ENCODE measurements at regions not wholly inside any gene's neighbourhood (a gene's known extent, or its start where the extent isn't known, plus 50 kb on each side); places are given as distances from the start of the nearest gene placed in this dataset.
"Not testable (repeated sequence)": the region's sequence is repeated elsewhere in the genome, so short reads cannot be mapped to it uniquely, and the experiment has no call there.

GRCh38 chr4:167826281-167826680 is 266.1 kb upstream of the ANXA10 start:
- no peak for DNase-seq (ENCODE audit: low read depth, low spot score)

DNA sequence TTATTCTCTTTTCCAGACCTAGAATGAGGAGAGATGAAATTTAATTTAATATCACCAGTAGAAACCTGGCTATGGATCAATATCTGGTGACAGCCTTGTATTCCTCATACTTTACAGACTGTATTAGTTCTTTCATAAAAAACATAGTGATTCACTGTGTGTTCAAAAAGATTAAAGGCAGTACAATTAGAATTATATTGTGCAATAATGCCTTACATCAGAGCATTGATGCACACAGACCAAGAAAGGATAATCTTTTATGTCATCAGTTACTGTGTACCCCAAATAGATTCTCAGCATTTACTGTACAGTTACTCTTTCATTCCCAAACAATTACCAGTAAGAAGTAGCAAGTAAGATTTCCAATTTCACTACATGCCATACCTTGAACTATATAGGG is 260.5 kb upstream of the ANXA10 start:
- DNase-seq (ENCODE audit: low read depth, low spot score) = no peak

GRCh38 chr4:167838686-167839085 is 253.7 kb upstream of the ANXA10 start:
- DNase-seq (ENCODE audit: low read depth, low spot score) = no peak

DNA sequence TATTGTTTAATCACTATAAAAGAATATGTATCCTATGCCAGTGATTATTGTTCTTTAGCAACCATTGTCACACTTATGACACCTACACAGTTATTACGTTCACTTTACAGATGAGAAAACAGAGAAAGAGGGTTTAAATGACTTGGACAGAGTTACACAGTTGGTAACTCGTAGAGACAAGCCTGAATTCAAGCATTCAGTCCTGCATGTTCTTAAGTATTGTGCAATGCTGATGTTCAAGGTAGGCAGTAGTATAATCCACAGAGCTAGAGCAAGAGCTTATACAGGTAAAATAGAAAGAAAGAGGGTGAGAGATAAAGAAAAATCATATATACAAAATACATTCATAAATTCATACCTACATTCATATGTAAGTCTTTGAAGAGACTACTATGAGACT is 249.8 kb upstream of the ANXA10 start:
- DNase-seq (ENCODE audit: low read depth, low spot score) = no peak

DNA sequence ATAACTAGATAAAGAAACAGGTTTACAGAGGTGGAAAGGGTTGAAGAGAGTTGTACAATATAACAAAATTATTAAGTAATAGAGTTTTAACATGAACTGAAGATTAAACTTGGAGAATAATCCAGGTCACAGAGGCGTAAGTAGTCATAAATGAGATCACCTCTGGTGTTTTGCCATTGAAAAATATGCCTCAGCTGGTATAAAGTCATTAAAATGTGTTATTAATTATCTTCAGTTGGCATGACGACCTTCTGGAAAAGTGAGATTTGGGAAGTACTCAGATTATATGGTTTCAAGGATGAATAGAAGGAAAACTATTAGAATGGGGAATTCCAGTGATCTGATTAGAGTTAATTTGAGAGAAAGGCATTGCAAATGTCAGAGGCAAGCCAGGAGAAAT is 237.5 kb upstream of the ANXA10 start:
- no peak for DNase-seq (ENCODE audit: low read depth, low spot score)

- DNase-seq (ENCODE audit: low read depth, low spot score) = not testable (repeated sequence)
Measured at GRCh38 chr4:167858127-167858526, 234.2 kb upstream of the ANXA10 start.

GRCh38 chr4:167867191-167867590 is 225.1 kb upstream of the ANXA10 start:
- DNase-seq (ENCODE audit: low read depth, low spot score) = no peak

GRCh38 chr4:167868163-167868562 is 224.2 kb upstream of the ANXA10 start:
- no peak for DNase-seq (ENCODE audit: low read depth, low spot score)

DNA sequence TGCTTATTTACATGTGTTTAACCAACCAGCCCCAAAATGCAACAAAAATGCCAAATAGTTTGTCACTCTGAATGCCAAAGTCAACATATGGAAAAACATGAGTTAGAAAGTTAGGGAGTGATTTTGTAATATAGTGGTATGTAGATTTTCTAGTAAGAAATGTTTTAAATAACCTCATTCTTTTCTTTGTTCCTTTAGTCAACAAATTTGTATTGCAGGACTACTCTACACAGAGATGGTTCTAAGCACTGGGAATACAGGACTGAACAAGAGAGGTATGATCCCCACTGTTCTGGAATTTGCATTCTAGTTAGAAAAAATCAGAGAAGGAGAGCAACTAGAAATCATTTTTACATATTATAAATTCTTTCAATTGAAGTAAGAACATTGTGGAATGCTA is 218.8 kb upstream of the ANXA10 start:
- DNase-seq (ENCODE audit: low read depth, low spot score) = no peak

- DNase-seq (ENCODE audit: low read depth, low spot score) = peak; percentile 12
Measured at GRCh38 chr4:167876091-167876490, 216.2 kb upstream of the ANXA10 start.

GRCh38 chr4:167877826-167878225 is 214.5 kb upstream of the ANXA10 start:
- DNase-seq (ENCODE audit: low read depth, low spot score) = not testable (repeated sequence)

- no peak for DNase-seq (ENCODE audit: low read depth, low spot score)
Measured at GRCh38 chr4:167883266-167883665, 209.1 kb upstream of the ANXA10 start.

DNA sequence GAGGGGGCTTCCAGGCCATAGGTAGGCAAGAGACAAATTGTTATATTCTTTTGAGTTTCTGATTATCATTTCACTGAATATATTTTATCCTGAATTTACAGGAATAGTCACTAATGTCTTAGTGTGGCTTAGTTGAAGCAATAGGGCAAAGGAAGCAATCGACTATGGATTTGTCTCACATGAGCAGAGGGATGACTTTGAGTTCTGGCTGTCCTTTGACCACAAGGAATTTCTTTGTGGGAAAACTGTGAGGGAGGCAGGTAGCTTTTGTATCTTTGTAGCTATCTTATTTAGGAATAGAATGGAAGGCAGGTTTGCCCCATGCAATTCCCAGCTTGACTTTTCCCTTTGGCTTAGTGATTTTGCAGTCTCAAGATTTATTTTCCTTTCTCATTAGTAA is 207.3 kb upstream of the ANXA10 start:
- DNase-seq (ENCODE audit: low read depth, low spot score) = no peak

- no peak for DNase-seq (ENCODE audit: low read depth, low spot score)
Measured at GRCh38 chr4:167885872-167886271, 206.5 kb upstream of the ANXA10 start.

- no peak for DNase-seq (ENCODE audit: low read depth, low spot score)
Measured at GRCh38 chr4:167887726-167888125, 204.6 kb upstream of the ANXA10 start.

- DNase-seq (ENCODE audit: low read depth, low spot score) = no peak
Measured at GRCh38 chr4:167890226-167890625, 202.1 kb upstream of the ANXA10 start.

DNA sequence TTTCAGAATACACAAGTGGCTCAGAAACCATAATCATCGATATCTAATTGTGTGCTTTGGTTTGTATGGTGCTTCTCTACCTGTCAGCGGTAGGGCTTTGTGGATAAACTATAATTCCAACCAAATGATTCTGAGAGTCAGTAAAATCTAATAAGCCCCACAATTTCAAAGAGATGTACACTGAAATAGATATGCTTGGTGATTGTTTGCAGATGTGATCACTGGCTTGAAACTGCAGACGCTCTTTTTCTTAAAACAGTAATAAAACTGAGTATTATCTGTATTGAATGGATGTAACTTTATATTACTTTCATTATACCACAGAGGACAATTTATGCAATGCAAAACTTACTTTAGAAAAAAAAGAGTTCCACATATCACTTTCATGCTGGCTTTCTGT is 198.8 kb upstream of the ANXA10 start:
- no peak for DNase-seq (ENCODE audit: low read depth, low spot score)

DNA sequence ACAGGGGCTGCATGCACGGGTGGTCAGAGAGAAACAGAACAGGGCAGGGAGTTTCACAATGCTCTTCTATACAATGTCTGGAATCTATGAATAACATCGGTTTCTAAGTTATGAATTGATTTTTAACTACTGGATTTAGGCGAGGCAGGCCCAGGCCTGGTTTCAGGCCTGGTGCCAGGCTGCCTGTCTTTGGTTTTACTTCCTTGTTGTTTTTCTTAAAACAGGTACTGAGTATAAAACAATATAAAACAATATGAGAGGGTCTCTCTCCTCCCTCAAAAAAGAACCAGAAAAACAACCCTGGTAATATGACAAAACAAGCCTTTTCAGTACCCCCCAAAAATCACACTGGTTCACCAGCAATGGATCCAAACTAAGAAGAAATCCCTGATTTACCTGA is 196.1 kb upstream of the ANXA10 start:
- DNase-seq (ENCODE audit: low read depth, low spot score) = not testable (repeated sequence)

DNA sequence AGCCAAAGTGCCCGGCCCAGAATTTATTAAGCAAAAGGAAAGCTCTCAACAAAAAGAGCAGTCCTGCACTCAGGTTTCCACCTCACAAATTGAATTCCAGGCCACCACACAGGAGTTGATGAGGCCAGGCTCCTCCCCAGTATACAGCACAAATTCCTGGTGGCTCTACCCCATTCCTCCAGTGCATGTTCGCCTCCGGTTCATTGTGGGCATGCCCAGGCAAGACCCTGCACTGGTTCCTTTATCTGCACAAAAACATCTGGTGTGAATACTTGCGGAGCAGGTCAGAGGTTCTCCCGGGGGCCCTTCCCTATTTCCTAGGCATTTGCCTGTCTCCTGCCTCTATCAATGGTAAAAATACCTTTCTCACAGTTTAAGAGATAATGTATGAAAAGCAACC is 195.2 kb upstream of the ANXA10 start:
- peak; percentile 71 for DNase-seq (ENCODE audit: low read depth, low spot score)

GRCh38 chr4:167903291-167903721 is 189.0 kb upstream of the ANXA10 start:
- no peak for DNase-seq (ENCODE audit: low read depth, low spot score)

GRCh38 chr4:167906851-167907250 is 185.5 kb upstream of the ANXA10 start:
- DNase-seq (ENCODE audit: low read depth, low spot score) = no peak

- no peak for DNase-seq (ENCODE audit: low read depth, low spot score)
Measured at GRCh38 chr4:167908816-167909215, 183.5 kb upstream of the ANXA10 start.

DNA sequence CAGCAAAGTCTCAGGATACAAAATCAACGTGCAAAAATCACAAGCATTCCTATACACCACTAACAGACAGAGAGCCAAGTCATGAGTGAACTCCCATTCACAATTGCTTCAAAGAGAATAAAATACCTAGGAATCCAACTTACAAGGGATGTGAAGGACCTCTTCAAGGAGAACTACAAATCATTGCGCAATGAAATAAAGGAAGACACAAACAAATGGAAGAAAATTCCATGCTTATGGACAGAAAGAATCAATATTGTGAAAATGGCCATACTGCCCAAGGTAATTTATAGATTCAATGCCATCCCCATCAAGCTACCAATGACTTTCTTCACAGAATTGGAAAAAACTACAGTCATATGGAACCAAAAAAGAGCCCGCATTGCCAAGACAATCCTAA is 179.8 kb upstream of the ANXA10 start:
- DNase-seq (ENCODE audit: low read depth, low spot score) = not testable (repeated sequence)

- no peak for DNase-seq (ENCODE audit: low read depth, low spot score)
Measured at GRCh38 chr4:167918077-167918476, 174.3 kb upstream of the ANXA10 start.

DNA sequence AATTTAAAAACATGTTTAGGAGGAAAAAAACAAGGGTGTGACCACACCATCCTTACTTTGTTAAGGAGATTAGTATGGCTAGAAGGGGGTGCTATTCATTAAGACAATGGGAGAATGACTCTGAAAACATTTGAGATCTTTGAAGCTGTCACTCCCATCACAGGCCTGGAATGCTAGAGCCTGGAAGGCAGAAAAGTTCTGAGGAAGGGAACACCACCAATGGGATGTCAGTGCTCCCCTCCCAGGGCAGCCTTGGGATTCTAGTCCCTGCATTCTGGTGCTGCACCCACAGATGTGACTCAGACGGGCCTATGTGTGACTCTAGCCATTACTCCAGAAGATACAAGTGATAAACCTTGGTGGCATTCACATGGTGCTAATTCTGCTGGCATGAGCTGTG is 162.2 kb upstream of the ANXA10 start:
- DNase-seq (ENCODE audit: low read depth, low spot score) = peak; percentile 30

All from iPS DF 19.7 (cell line).